ENCODE measurements at regions not wholly inside any gene's neighbourhood (a gene's known extent, or its start where the extent isn't known, plus 50 kb on each side); places are given as distances from the start of the nearest gene placed in this dataset.

- no peak overlapping the region for H3K4me3 ChIP-seq
- no peaks in the 10 kb centered on the region for H3K27me3 ChIP-seq
- no peak overlapping the region for H3K27ac ChIP-seq
- no peak for TF ChIP-seq CTCF (IDR thresholded peaks at IDR 0.05)
- no peak for TF ChIP-seq POLR2A (IDR thresholded peaks at IDR 0.05)
- H3K36me3 ChIP-seq: no peaks in the 10 kb centered on the region
- no peaks in the 10 kb centered on the region for H3K4me1 ChIP-seq
- DNase-seq: no peak
- no peaks in the 10 kb centered on the region for H3K9me3 ChIP-seq
These were observed 50.3 kb upstream of the SDK1 start for GRCh38 chr7:3250725-3251124.
